CD4-positive, alpha-beta memory T cell (primary cell): ENCODE measurements at regions not wholly inside any gene's neighbourhood (a gene's known extent, or its start where the extent isn't known, plus 50 kb on each side); places are given as distances from the start of the nearest gene placed in this dataset.

Source experiments
- CTCF ChIA-PET: fragments of 350-600 bp; sonication (Branson Sonifier 250); formaldehyde crosslinking; loops from one replicate; lab custom pipeline; 2021; ENCODE audit warnings: inconsistent platforms; ENCODE audit not compliant: partially characterized antibody; lab: Charles Lee
- POLR2A ChIA-PET: fragments of 350-600 bp; sonication (Branson Sonifier 250); formaldehyde crosslinking; loops from one replicate; lab custom pipeline; 2021; ENCODE audit not compliant: partially characterized antibody; lab: Charles Lee
- DNase-seq, 5 donors: peaks; one replicate each; pipeline versions ENCODE4 v3.0.0 to v3.0.0-alpha.2; 2020 to 2022; ENCODE audit warnings: mixed read lengths in 1 of 5
- H3K27ac ChIP-seq: one replicate; pipeline ENCODE4 v1.7.0; 2013; ENCODE audit warnings: low read depth, low read length
- H3K27me3 ChIP-seq: 2 replicates; pipeline ENCODE4 v1.7.0; 2013; ENCODE audit warnings: mild to moderate bottlenecking, low read length, moderate library complexity; ENCODE audit not compliant: insufficient read depth
- H3K36me3 ChIP-seq: 2 replicates; pipeline ENCODE4 v1.7.0; 2013; ENCODE audit warnings: mild to moderate bottlenecking, low read length, moderate library complexity; ENCODE audit not compliant: insufficient read depth
- H3K4me1 ChIP-seq: 2 replicates; pipeline ENCODE4 v1.7.0; 2013; ENCODE audit warnings: mild to moderate bottlenecking, low read length, moderate library complexity; ENCODE audit not compliant: insufficient read depth
- H3K4me3 ChIP-seq, 2 donors: one replicate each; pipeline ENCODE4 v1.7.0; 2013; ENCODE audit warnings: low read length in 2 of 2, mild to moderate bottlenecking in 1 of 2
- H3K9me3 ChIP-seq, 2 donors: one replicate each; pipeline ENCODE4 v1.7.0; 2013; ENCODE audit warnings: low read length in 2 of 2, control low read depth in 1 of 2; ENCODE audit not compliant: control insufficient read depth in 1 of 2
- H3K27ac Mint-ChIP-seq, 7 donors: one replicate each; pipeline ENCODE4 v1.8.0; 2020 to 2021; ENCODE audit warnings: mixed read lengths in 7 of 7, mild to moderate bottlenecking in 6 of 7, inconsistent platforms in 3 of 7, moderate library complexity in 3 of 7
- H3K27me3 Mint-ChIP-seq, 2 donors: one replicate each; pipeline ENCODE4 v1.8.0; 2020 to 2021; ENCODE audit warnings: mixed read lengths in 2 of 2
- H3K36me3 Mint-ChIP-seq, 2 donors: one replicate each; pipeline ENCODE4 v1.8.0; 2020 to 2021; ENCODE audit warnings: mixed read lengths in 2 of 2, inconsistent platforms in 1 of 2, mild to moderate bottlenecking in 1 of 2
- H3K4me1 Mint-ChIP-seq, 4 donors: one replicate each; pipeline ENCODE4 v1.8.0; 2020 to 2021; ENCODE audit warnings: mixed read lengths in 4 of 4, mild to moderate bottlenecking in 1 of 4
- H3K4me3 Mint-ChIP-seq, 8 donors: one replicate each; pipeline ENCODE4 v1.8.0; 2020 to 2021; ENCODE audit warnings: mixed read lengths in 8 of 8, mild to moderate bottlenecking in 7 of 8, moderate library complexity in 6 of 8, inconsistent platforms in 3 of 8
- H3K9me3 Mint-ChIP-seq, 8 donors: one replicate each; pipeline ENCODE4 v1.8.0; 2020 to 2021; ENCODE audit warnings: mixed read lengths in 8 of 8, mild to moderate bottlenecking in 5 of 8, inconsistent platforms in 3 of 8, moderate library complexity in 1 of 8
- intact Hi-C: fragments of 100-400 bp; cut with micrococcal nuclease; formaldehyde crosslinking; loops from one replicate; pipeline ENCODE4 v1.15.1; 2023

- Histone ChIP-seq H3K4me3 (no peak overlapping the region), H3K27me3 (peaks cover 5% of the 10 kb centered on the region), H3K27ac (no peak overlapping the region), H3K36me3 (no peaks in the 10 kb centered on the region), H3K4me1 (no peaks in the 10 kb centered on the region), H3K9me3 (no peaks in the 10 kb centered on the region)
- Mint-ChIP-seq H3K27ac (no peak overlapping the region), H3K27me3 (peaks cover 29 to 30% of the 10 kb centered on the region in 2 donors), H3K9me3 (no peaks in the 10 kb centered on the region), H3K36me3 (no peaks in the 10 kb centered on the region), H3K4me1 (no peaks in the 10 kb centered on the region), H3K4me3 (no peak overlapping the region)
- CTCF ChIA-PET: no interaction called here
- POLR2A ChIA-PET: no interaction called here
- no peak for DNase-seq
- intact Hi-C loops: no loop called here
Measured at GRCh38 chr11:34564406-34564805, 50.8 kb upstream of the ELF5 start.

GRCh38 chr11:34564807-34565241 lies 51.2 kb upstream of the ELF5 start:
- Histone ChIP-seq H3K9me3 (no peaks in the 10 kb centered on the region), H3K4me1 (no peaks in the 10 kb centered on the region), H3K36me3 (no peaks in the 10 kb centered on the region), H3K4me3 (no peak overlapping the region), H3K27ac (no peak overlapping the region), H3K27me3 (peaks cover under 1% of the 10 kb centered on the region)
- H3K27ac Mint-ChIP-seq: no peak overlapping the region
- CTCF ChIA-PET: no interaction called here
- H3K4me1 Mint-ChIP-seq: no peaks in the 10 kb centered on the region
- H3K4me3 Mint-ChIP-seq: no peak overlapping the region
- intact Hi-C loops: no loop called here
- peaks cover 28% of the 10 kb centered on the region in 2 donors for H3K27me3 Mint-ChIP-seq
- no peaks in the 10 kb centered on the region for H3K36me3 Mint-ChIP-seq
- H3K9me3 Mint-ChIP-seq: no peaks in the 10 kb centered on the region
- POLR2A ChIA-PET: no interaction called here
- DNase-seq: no peak

GRCh38 chr11:34565417-34566207 lies 52.0 kb upstream of the ELF5 start:
- Mint-ChIP-seq H3K9me3 (no peaks in the 10 kb centered on the region), H3K4me3 (no peak overlapping the region), H3K27ac (no peak overlapping the region), H3K4me1 (no peaks in the 10 kb centered on the region), H3K27me3 (peaks cover 31 to 32% of the 10 kb centered on the region in 2 donors), H3K36me3 (no peaks in the 10 kb centered on the region)
- ChIA-PET CTCF (no interaction called here), POLR2A (no interaction called here)
- no peaks in the 10 kb centered on the region for H3K9me3 ChIP-seq
- no peak for DNase-seq
- no peak overlapping the region for H3K4me3 ChIP-seq
- no peaks in the 10 kb centered on the region for H3K27me3 ChIP-seq
- H3K27ac ChIP-seq: no peak overlapping the region
- H3K36me3 ChIP-seq: no peaks in the 10 kb centered on the region
- intact Hi-C loops: no loop called here
- H3K4me1 ChIP-seq: no peaks in the 10 kb centered on the region

GRCh38 chr11:34566208-34566551 lies 52.6 kb upstream of the ELF5 start:
- Histone ChIP-seq H3K4me3 (no peak overlapping the region), H3K4me1 (no peaks in the 10 kb centered on the region), H3K9me3 (no peaks in the 10 kb centered on the region), H3K27me3 (no peaks in the 10 kb centered on the region), H3K27ac (no peak overlapping the region), H3K36me3 (no peaks in the 10 kb centered on the region)
- no peaks in the 10 kb centered on the region for H3K36me3 Mint-ChIP-seq
- H3K4me3 Mint-ChIP-seq: no peak overlapping the region
- H3K27ac Mint-ChIP-seq: no peak overlapping the region
- H3K27me3 Mint-ChIP-seq: peaks cover 29 to 32% of the 10 kb centered on the region in 2 donors
- CTCF ChIA-PET: no interaction called here
- no peaks in the 10 kb centered on the region for H3K9me3 Mint-ChIP-seq
- no peaks in the 10 kb centered on the region for H3K4me1 Mint-ChIP-seq
- intact Hi-C loops: no loop called here
- no peak for DNase-seq
- POLR2A ChIA-PET: no interaction called here

GRCh38 chr11:34566736-34567135 lies 53.1 kb upstream of the ELF5 start:
- Histone ChIP-seq H3K4me3 (no peak overlapping the region), H3K9me3 (no peaks in the 10 kb centered on the region), H3K27me3 (no peaks in the 10 kb centered on the region), H3K4me1 (no peaks in the 10 kb centered on the region), H3K27ac (no peak overlapping the region), H3K36me3 (no peaks in the 10 kb centered on the region)
- no peak for DNase-seq
- ChIA-PET CTCF (no interaction called here), POLR2A (no interaction called here)
- intact Hi-C loops: no loop called here
- H3K4me1 Mint-ChIP-seq: no peaks in the 10 kb centered on the region
- H3K9me3 Mint-ChIP-seq: no peaks in the 10 kb centered on the region
- peaks cover 28 to 33% of the 10 kb centered on the region in 2 donors for H3K27me3 Mint-ChIP-seq
- H3K4me3 Mint-ChIP-seq: no peak overlapping the region
- no peak overlapping the region for H3K27ac Mint-ChIP-seq
- no peaks in the 10 kb centered on the region for H3K36me3 Mint-ChIP-seq

- POLR2A ChIA-PET: no interaction called here
- Histone ChIP-seq H3K4me3 (no peak overlapping the region), H3K36me3 (no peaks in the 10 kb centered on the region), H3K4me1 (no peaks in the 10 kb centered on the region), H3K9me3 (no peaks in the 10 kb centered on the region), H3K27me3 (no peaks in the 10 kb centered on the region), H3K27ac (no peak overlapping the region)
- DNase-seq: no peak
- no peak overlapping the region for H3K4me3 Mint-ChIP-seq
- intact Hi-C loops: no loop called here
- peaks cover 22 to 32% of the 10 kb centered on the region in 2 donors for H3K27me3 Mint-ChIP-seq
- CTCF ChIA-PET: interaction anchor here (1.4 kb wide), 1 partner anchor 19 kb away, joined by 5 read pairs; no protein-coding TSS in a partner anchor
- no peaks in the 10 kb centered on the region for H3K4me1 Mint-ChIP-seq
- no peaks in the 10 kb centered on the region for H3K36me3 Mint-ChIP-seq
- H3K9me3 Mint-ChIP-seq: no peaks in the 10 kb centered on the region
- H3K27ac Mint-ChIP-seq: no peak overlapping the region
Measured at GRCh38 chr11:34567733-34568132, 53.2 kb upstream of the EHF start.

- Histone ChIP-seq H3K4me3 (no peak overlapping the region), H3K36me3 (no peaks in the 10 kb centered on the region), H3K27ac (no peak overlapping the region), H3K9me3 (no peaks in the 10 kb centered on the region), H3K4me1 (no peaks in the 10 kb centered on the region), H3K27me3 (peaks cover 6% of the 10 kb centered on the region)
- Mint-ChIP-seq H3K9me3 (no peaks in the 10 kb centered on the region), H3K27me3 (peaks cover 21 to 30% of the 10 kb centered on the region in 2 donors), H3K4me1 (no peaks in the 10 kb centered on the region), H3K27ac (no peak overlapping the region), H3K36me3 (no peaks in the 10 kb centered on the region), H3K4me3 (no peak overlapping the region)
- no peak for DNase-seq
- CTCF ChIA-PET: no interaction called here
- POLR2A ChIA-PET: no interaction called here
- intact Hi-C loops: no loop called here
Measured at GRCh38 chr11:34570584-34570983, 50.3 kb upstream of the EHF start.
